IMR-90 (cell line): ENCODE measurements at regions not wholly inside any gene's neighbourhood (a gene's known extent, or its start where the extent isn't known, plus 50 kb on each side); places are given as distances from the start of the nearest gene placed in this dataset.

Experiments
- ATAC-seq: fragments of 200-7000 bp; cut with Tn5 transposase; 2 replicates; pipeline ENCODE4 v1.9.1; 2020; ENCODE audit warnings: low read depth, mild to moderate bottlenecking, moderate library complexity
- BruUV-seq: library from RNA; stranded (reverse); fragments of 400-500 nt; replicated peaks from 2 replicates; lab custom pipeline; 2021; lab: Mats Ljungman, UMichigan
- CTCF ChIA-PET: fragments of 300-600 bp; formaldehyde crosslinking; extraction: SDS; loops from one replicate; lab custom pipeline; 2021; ENCODE audit warnings: antibody characterized with exemption; lab: Yijun Ruan, JAX
- POLR2A ChIA-PET: fragments of 300-600 bp; sonication (Branson Sonifier 250); formaldehyde crosslinking; loops from one replicate; lab custom pipeline; 2022; ENCODE audit warnings: antibody characterized with exemption; ENCODE audit not compliant: unreplicated experiment; lab: Charles Lee
- DNase-seq: peaks from one replicate; pipeline ENCODE4 v3.0.0; 2013
- H2AFZ ChIP-seq: replicated peaks from 2 replicates; pipeline ENCODE3; 2013; ENCODE audit warnings: low read length, mild to moderate bottlenecking; ENCODE audit not compliant: poor library complexity
- H2AK5ac ChIP-seq: 2 replicates; pipeline ENCODE4 v1.6.1; 2013; ENCODE audit warnings: low read depth, low read length, inconsistent platforms
- H2AK9ac ChIP-seq: replicated peaks from 2 replicates; pipeline ENCODE3; 2013; ENCODE audit warnings: mild to moderate bottlenecking, low read depth, low read length, moderate library complexity; ENCODE audit not compliant: poor library complexity
- H2BK120ac ChIP-seq: 2 replicates; pipeline ENCODE4 v1.6.1; 2013; ENCODE audit warnings: low read depth, low read length, inconsistent platforms
- H2BK15ac ChIP-seq: 3 replicates; pipeline ENCODE4 v1.6.1; 2013; ENCODE audit warnings: low read depth, low read length, inconsistent platforms
- H2BK20ac ChIP-seq: 2 replicates; pipeline ENCODE4 v1.6.1; 2013; ENCODE audit warnings: low read depth, mild to moderate bottlenecking, inconsistent platforms, low read length, moderate library complexity
- H2BK5ac ChIP-seq: 2 replicates; pipeline ENCODE4 v1.6.1; 2013; ENCODE audit warnings: mild to moderate bottlenecking, low read depth, low read length, inconsistent platforms; ENCODE audit not compliant: poor library complexity, severe bottlenecking
- H3K14ac ChIP-seq: replicated peaks from 2 replicates; pipeline ENCODE4 v1.6.1; 2013; ENCODE audit warnings: low read depth, low read length, inconsistent platforms
- H3K18ac ChIP-seq: 2 replicates; pipeline ENCODE4 v1.6.1; 2013; ENCODE audit warnings: low read depth, low read length, control low read depth
- H3K23ac ChIP-seq: 2 replicates; pipeline ENCODE4 v1.6.1; 2013; ENCODE audit warnings: low read depth, low read length, inconsistent platforms
- H3K27ac ChIP-seq: 2 replicates; pipeline ENCODE4 v1.5.1; 2013; ENCODE audit warnings: mild to moderate bottlenecking, control low read depth, low read length; ENCODE audit not compliant: insufficient read depth
- H3K27me3 ChIP-seq: 2 replicates; pipeline ENCODE4 v1.6.1; 2013; ENCODE audit warnings: low read length; ENCODE audit not compliant: control insufficient read depth, insufficient read depth
- H3K36me3 ChIP-seq: 2 replicates; pipeline ENCODE4 v1.6.1; 2013; ENCODE audit warnings: low read length, mixed read lengths; ENCODE audit not compliant: control insufficient read depth, insufficient read depth
- H3K4ac ChIP-seq: 2 replicates; pipeline ENCODE4 v1.6.1; 2013; ENCODE audit warnings: low read depth, low read length, inconsistent platforms
- H3K4me1 ChIP-seq: 2 replicates; pipeline ENCODE4 v1.6.1; 2013; ENCODE audit warnings: low read length, mixed read lengths; ENCODE audit not compliant: control insufficient read depth, insufficient read depth
- H3K4me2 ChIP-seq: 2 replicates; pipeline ENCODE4 v1.6.1; 2013; ENCODE audit warnings: low read depth, mild to moderate bottlenecking, control low read depth, low read length, moderate library complexity
- H3K4me3 ChIP-seq: 2 replicates; pipeline ENCODE4 v1.5.1; 2013; ENCODE audit warnings: low read depth, mild to moderate bottlenecking, control low read depth, low read length, moderate library complexity; ENCODE audit not compliant: insufficient read depth
- H3K56ac ChIP-seq: 2 replicates; pipeline ENCODE4 v1.6.1; 2013; ENCODE audit warnings: low read length, inconsistent platforms; ENCODE audit not compliant: insufficient read depth; ENCODE audit errors: extremely low read depth
- H3K79me1 ChIP-seq, 2 experiments: 2 replicates each; pipeline ENCODE4 v1.6.1; 2013; ENCODE audit warnings: low read length in 2 of 2, inconsistent platforms in 1 of 2, low read depth in 1 of 2
- H3K9ac ChIP-seq: 2 replicates; pipeline ENCODE4 v1.6.1; 2013; ENCODE audit warnings: low read depth, low read length, control low read depth
- H3K9me1 ChIP-seq: 2 replicates; pipeline ENCODE4 v1.6.1; 2013; ENCODE audit warnings: low read length, inconsistent platforms; ENCODE audit not compliant: insufficient read depth
- H3K9me3 ChIP-seq: 2 replicates; pipeline ENCODE4 v1.6.1; 2013; ENCODE audit warnings: low read length; ENCODE audit not compliant: control insufficient read depth, insufficient read depth
- H4K20me1 ChIP-seq: 2 replicates; pipeline ENCODE4 v1.6.1; 2013; ENCODE audit warnings: low read length, inconsistent platforms; ENCODE audit not compliant: insufficient read depth
- H4K5ac ChIP-seq: 2 replicates; pipeline ENCODE4 v1.6.1; 2013; ENCODE audit warnings: mild to moderate bottlenecking, low read depth, low read length, control low read depth
- H4K8ac ChIP-seq, 2 experiments: 2 replicates each; pipeline ENCODE4 v1.6.1; 2013; ENCODE audit warnings: low read depth in 2 of 2, low read length in 2 of 2, control low read depth in 1 of 2, inconsistent platforms in 1 of 2
- H4K91ac ChIP-seq: 2 replicates; pipeline ENCODE4 v1.6.1; 2013; ENCODE audit warnings: low read depth, low read length, inconsistent platforms; ENCODE audit not compliant: insufficient read depth
- BHLHE40 ChIP-seq: fragments of 150-350 bp; IDR thresholded peaks from 2 replicates; pipeline ENCODE4 v1.6.1; 2016; ENCODE audit warnings: mild to moderate bottlenecking, low read depth, low read length
- CEBPB ChIP-seq: IDR thresholded peaks from 2 replicates; pipeline ENCODE4 v1.6.1; 2012; ENCODE audit warnings: low read depth, low read length, improper control_type of control experiment
- CHD1 ChIP-seq: IDR thresholded peaks from 2 replicates; pipeline ENCODE4 v1.6.1; 2012; ENCODE audit warnings: low read depth, low read length, improper control_type of control experiment
- CTCF ChIP-seq: conservative IDR thresholded peaks from 2 replicates; pipeline ENCODE4 v1.5.1; 2012; ENCODE audit warnings: mild to moderate bottlenecking, low read depth, low read length, improper control_type of control experiment
- MAFK ChIP-seq: IDR thresholded peaks from 2 replicates; pipeline ENCODE4 v1.6.1; 2012; ENCODE audit warnings: low read depth, low read length, improper control_type of control experiment
- MAZ ChIP-seq: IDR thresholded peaks from 2 replicates; pipeline ENCODE4 v1.6.1; 2012; ENCODE audit warnings: low read depth, mild to moderate bottlenecking, low read length, improper control_type of control experiment, moderate library complexity, borderline replicate concordance
- MXI1 ChIP-seq: IDR thresholded peaks from 2 replicates; pipeline ENCODE4 v1.6.1; 2012; ENCODE audit warnings: low read depth, mild to moderate bottlenecking, low read length, moderate library complexity, borderline replicate concordance
- NFE2L2 ChIP-seq: fragments of 150-350 bp; IDR thresholded peaks from 2 replicates; pipeline ENCODE4 v1.6.1; 2016; ENCODE audit warnings: low read depth, mild to moderate bottlenecking, low read length
- POLR2A ChIP-seq: IDR thresholded peaks from 2 replicates; pipeline ENCODE4 v1.6.1; 2012; ENCODE audit warnings: mild to moderate bottlenecking, low read depth, low read length
- RAD21 ChIP-seq: IDR thresholded peaks from 2 replicates; pipeline ENCODE4 v1.6.1; 2012; ENCODE audit warnings: low read length, improper control_type of control experiment
- RCOR1 ChIP-seq: IDR thresholded peaks from 2 replicates; pipeline ENCODE4 v1.6.1; 2012; ENCODE audit warnings: mild to moderate bottlenecking, low read length, improper control_type of control experiment; ENCODE audit not compliant: insufficient replicate concordance
- RFX5 ChIP-seq: IDR thresholded peaks from 2 replicates; pipeline ENCODE4 v1.8.0; 2012; ENCODE audit warnings: low read depth, mild to moderate bottlenecking, low read length, moderate library complexity
- SMC3 ChIP-seq: fragments of 150-350 bp; IDR thresholded peaks from 2 replicates; pipeline ENCODE4 v1.6.1; 2016; ENCODE audit warnings: low read depth, mild to moderate bottlenecking, antibody characterized with exemption, low read length, moderate library complexity
- USF2 ChIP-seq: fragments of 150-350 bp; IDR thresholded peaks from 2 replicates; pipeline ENCODE4 v1.6.1; 2017; ENCODE audit warnings: mild to moderate bottlenecking, antibody characterized with exemption, low read length, low read depth
- WGBS, 2 experiments: methylation state at CpG; one replicate each; pipeline versions ENCODE4 v1.1.5 to v1.1.7; 2013; ENCODE audit warnings: missing lambda C conversion rate in 2 of 2; ENCODE audit not compliant: insufficient read length in 1 of 2; ENCODE audit errors: extremely low coverage in 2 of 2; 5-methylcytosine and 5-hydroxymethylcytosine counted together
- dilution Hi-C: fragments of 300-500 bp; cut with HindIII; formaldehyde crosslinking; loops from one replicate; pipeline ENCODE4 v1.14.3; 2018; ENCODE audit warnings: low sequenced_read_pairs; ENCODE audit not compliant: unreplicated experiment
- in situ Hi-C: fragments of 300-500 bp; cut with MboI; formaldehyde crosslinking; loops from 3 replicates; pipeline ENCODE4 v1.14.3; 2019; ENCODE audit warnings: low sequenced_read_pairs, inconsistent platforms, mixed read lengths
- intact Hi-C: fragments of 100-400 bp; cut with micrococcal nuclease; formaldehyde crosslinking; loops from 2 replicates; pipeline ENCODE4 v1.10.0; 2022
- TF ChIP-seq, protein P1 (sequence below): fragments of 150-350 bp; IDR thresholded peaks from 2 replicates; pipeline ENCODE4 v1.6.1; 2016; ENCODE audit warnings: low read depth, mild to moderate bottlenecking, low read length, moderate library complexity, borderline replicate concordance

DNA sequence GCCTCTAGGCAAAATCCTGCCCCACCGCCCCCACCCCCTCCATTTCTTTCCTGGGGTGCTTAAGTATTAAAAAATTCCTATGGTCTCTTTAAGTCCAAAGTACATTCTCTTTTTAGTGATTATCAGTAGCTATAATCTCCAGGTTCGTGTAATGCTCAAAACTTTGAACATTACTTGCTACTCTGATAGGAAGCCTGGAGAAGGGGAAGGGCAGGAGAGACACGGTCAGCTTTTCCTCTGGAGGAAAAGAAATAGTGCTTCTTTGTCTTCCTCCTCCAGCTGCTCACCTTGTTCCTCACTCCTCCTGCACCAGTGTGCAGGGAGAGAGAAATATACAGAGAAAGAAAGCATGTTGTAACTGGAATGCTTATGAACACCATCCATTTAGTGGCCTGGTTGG is 80.4 kb downstream of the PPP1R2C start:
- Histone ChIP-seq H2AFZ (no peak overlapping the region), H3K4me3 (no peak overlapping the region), H2BK120ac (no peak overlapping the region), H3K4ac (no peak overlapping the region), H3K27ac (no peak overlapping the region), H2BK20ac (no peak overlapping the region), H2AK9ac (no peak overlapping the region), H3K79me1 (no peaks in the 10 kb centered on the region), H3K14ac (no peak overlapping the region), H2BK15ac (no peak overlapping the region), H3K9ac (no peak overlapping the region), H4K8ac (no peak overlapping the region), H3K18ac (no peak overlapping the region), H4K5ac (no peak overlapping the region), H3K9me3 (no peaks in the 10 kb centered on the region), H3K4me1 (no peaks in the 10 kb centered on the region), H3K9me1 (no peaks in the 10 kb centered on the region), H3K4me2 (no peak overlapping the region), H3K36me3 (no peaks in the 10 kb centered on the region), H3K56ac (no peak overlapping the region), H3K27me3 (peaks cover 2% of the 10 kb centered on the region), H3K23ac (no peak overlapping the region), H4K91ac (no peak overlapping the region), H4K20me1 (no peaks in the 10 kb centered on the region), H2AK5ac (no peak overlapping the region), H2BK5ac (no peak overlapping the region)
- POLR2A ChIA-PET: no interaction called here
- no CpG with 5 or more reads among the region's 3 CpGs for WGBS, 2 experiments
- DNase-seq (no peak), ATAC-seq (no peak)
- CTCF ChIA-PET: no interaction called here
- no TSS peak for BruUV-seq
- intact Hi-C loops (no loop called here), in situ Hi-C loops (no loop called here), dilution Hi-C loops (no loop called here)
- TF ChIP-seq CHD1 (no peak), MXI1 (no peak), NFE2L2 (no peak), POLR2A (no peak), USF2 (no peak), RCOR1 (no peak), SMC3 (no peak), RFX5 (no peak), MAZ (no peak), MAFK (no peak), CTCF (no peak), BHLHE40 (no peak), RAD21 (no peak), CEBPB (no peak)
- TF ChIP-seq, protein P1, sequence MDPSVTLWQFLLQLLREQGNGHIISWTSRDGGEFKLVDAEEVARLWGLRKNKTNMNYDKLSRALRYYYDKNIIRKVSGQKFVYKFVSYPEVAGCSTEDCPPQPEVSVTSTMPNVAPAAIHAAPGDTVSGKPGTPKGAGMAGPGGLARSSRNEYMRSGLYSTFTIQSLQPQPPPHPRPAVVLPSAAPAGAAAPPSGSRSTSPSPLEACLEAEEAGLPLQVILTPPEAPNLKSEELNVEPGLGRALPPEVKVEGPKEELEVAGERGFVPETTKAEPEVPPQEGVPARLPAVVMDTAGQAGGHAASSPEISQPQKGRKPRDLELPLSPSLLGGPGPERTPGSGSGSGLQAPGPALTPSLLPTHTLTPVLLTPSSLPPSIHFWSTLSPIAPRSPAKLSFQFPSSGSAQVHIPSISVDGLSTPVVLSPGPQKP: no peak
